ENCODE measurements at regions not wholly inside any gene's neighbourhood (a gene's known extent, or its start where the extent isn't known, plus 50 kb on each side); places are given as distances from the start of the nearest gene placed in this dataset.
"Not testable (repeated sequence)": the region's sequence is repeated elsewhere in the genome, so short reads cannot be mapped to it uniquely, and the experiment has no call there.

DNA sequence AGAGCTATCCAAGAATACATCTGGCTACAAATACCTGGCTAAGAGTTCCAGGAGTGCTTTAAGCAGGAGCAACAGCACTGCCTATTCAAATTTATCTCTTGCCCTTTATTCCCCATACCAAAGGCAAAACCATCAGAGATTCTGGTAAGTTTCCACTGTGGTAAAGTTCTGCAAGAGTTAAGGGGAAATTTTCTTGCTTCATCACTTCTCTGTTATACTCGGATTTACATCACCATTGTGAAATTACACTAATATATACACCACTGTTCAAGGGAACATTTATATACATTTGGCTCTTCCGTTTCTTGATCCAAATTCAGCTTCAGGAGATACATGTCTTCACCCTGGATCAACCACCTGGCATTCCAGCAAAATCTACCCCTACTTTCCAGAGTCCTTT, 70.8 kb upstream of the PTPN13 start:
- peaks cover 28% of the 10 kb centered on the region for H3K4me1 Mint-ChIP-seq (ENCODE audit: low read depth)
- H3K9me3 Mint-ChIP-seq: peaks cover 24% of the 10 kb centered on the region
- no peak overlapping the region for H3K27ac Mint-ChIP-seq
- H3K36me3 Mint-ChIP-seq (ENCODE audit: low read depth): no peaks in the 10 kb centered on the region
- no peaks in the 10 kb centered on the region for H3K27me3 Mint-ChIP-seq
- H3K4me3 Mint-ChIP-seq: no peak overlapping the region
- intact Hi-C loops (cut with micrococcal nuclease): no loop called here

DNA sequence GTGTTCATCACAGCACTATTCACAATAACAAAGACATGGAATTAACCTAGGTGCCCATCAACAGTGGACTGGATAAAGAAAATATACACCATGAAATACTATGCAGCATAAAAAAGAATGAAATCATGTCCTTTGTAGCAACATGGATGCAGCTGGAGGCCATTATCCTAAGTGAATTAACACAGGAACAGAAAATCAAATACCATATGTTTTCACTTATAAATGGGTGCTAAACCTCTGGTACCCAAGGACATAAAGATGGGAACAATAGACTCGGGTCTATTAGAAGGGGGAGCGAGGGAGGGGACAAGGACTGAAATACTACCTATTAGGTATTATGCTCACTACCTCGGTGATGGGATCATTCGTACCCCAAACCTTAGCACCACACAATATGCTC, 66.4 kb upstream of the PTPN13 start:
- H3K27me3 Mint-ChIP-seq; H3K36me3 Mint-ChIP-seq (ENCODE audit: low read depth); H3K27ac Mint-ChIP-seq; intact Hi-C loops (cut with micrococcal nuclease); H3K4me3 Mint-ChIP-seq: not testable (repeated sequence)
- H3K9me3 Mint-ChIP-seq: peaks cover 11% of the 10 kb centered on the region
- H3K4me1 Mint-ChIP-seq (ENCODE audit: low read depth): peaks cover 17% of the 10 kb centered on the region

DNA sequence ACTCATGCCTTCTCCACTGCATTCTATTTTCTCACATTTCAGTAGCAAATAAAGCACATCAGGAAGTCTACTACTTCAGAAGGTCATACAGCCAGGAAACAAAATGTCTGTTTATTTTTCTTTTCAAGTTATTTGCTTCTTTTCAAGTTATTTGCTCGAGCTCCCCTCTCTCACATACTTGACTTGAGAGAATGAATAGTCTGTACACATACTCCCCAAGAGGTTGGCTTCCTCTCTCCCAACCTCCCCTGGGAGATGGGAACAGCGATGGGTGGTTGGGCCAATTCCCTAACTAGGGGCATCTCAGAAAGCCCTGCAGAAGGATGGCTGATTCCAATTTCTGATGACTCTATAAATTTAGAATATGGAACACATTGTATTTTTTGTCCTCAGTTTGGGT, 64.7 kb upstream of the PTPN13 start:
- H3K9me3 Mint-ChIP-seq: no peaks in the 10 kb centered on the region
- no peak overlapping the region for H3K4me3 Mint-ChIP-seq
- H3K27ac Mint-ChIP-seq: no peak overlapping the region
- peaks cover 5% of the 10 kb centered on the region for H3K4me1 Mint-ChIP-seq (ENCODE audit: low read depth)
- peaks cover 1% of the 10 kb centered on the region for H3K27me3 Mint-ChIP-seq
- intact Hi-C loops (cut with micrococcal nuclease): no loop called here
- H3K36me3 Mint-ChIP-seq (ENCODE audit: low read depth): no peaks in the 10 kb centered on the region

DNA sequence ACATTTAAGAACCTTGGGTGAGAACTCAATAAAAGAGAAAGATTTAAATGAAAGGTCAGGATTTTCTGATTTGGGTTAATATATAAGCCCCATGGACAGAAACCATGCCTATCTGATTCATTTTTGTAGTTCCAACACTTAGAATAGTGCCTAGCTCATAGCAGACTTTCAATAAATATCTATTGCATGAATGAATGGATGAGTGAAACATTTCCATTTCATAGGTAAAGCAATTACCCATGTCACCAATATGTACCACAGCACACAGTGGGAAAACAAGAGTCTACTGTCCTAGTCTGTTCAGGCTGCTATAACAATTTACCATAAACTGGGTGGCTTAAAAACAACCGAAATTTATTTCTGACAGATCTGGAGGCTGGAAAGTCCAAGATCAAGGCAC, 63.9 kb upstream of the PTPN13 start:
- H3K36me3 Mint-ChIP-seq (ENCODE audit: low read depth): no peaks in the 10 kb centered on the region
- intact Hi-C loops (cut with micrococcal nuclease): no loop called here
- H3K4me3 Mint-ChIP-seq: no peak overlapping the region
- H3K27me3 Mint-ChIP-seq: peaks cover 1% of the 10 kb centered on the region
- no peaks in the 10 kb centered on the region for H3K9me3 Mint-ChIP-seq
- H3K27ac Mint-ChIP-seq: no peak overlapping the region
- H3K4me1 Mint-ChIP-seq (ENCODE audit: low read depth): peaks cover 5% of the 10 kb centered on the region

DNA sequence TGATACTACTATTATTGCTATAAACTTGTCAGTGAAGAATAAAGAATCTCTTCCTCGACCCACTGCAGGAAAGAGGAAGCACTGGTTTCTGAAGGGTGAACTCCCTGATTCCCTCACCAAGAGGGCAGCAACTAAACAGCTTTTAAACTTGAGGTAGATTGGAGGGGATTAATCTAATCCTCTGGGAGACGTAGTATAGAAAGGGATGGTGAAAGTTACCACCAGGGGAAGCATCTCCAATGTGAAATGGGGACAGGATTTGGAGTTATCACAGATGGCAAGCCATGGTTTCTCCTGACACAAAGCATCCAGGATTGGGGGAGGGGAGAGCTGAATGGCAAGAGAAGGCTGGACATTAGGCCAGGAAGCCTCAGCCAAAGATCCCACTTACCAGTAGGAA, 62.7 kb upstream of the PTPN13 start:
- peaks cover 5% of the 10 kb centered on the region for H3K4me1 Mint-ChIP-seq (ENCODE audit: low read depth)
- no peak overlapping the region for H3K27ac Mint-ChIP-seq
- no peaks in the 10 kb centered on the region for H3K9me3 Mint-ChIP-seq
- no peak overlapping the region for H3K4me3 Mint-ChIP-seq
- intact Hi-C loops (cut with micrococcal nuclease): no loop called here
- H3K27me3 Mint-ChIP-seq: peaks cover 1% of the 10 kb centered on the region
- no peaks in the 10 kb centered on the region for H3K36me3 Mint-ChIP-seq (ENCODE audit: low read depth)

DNA sequence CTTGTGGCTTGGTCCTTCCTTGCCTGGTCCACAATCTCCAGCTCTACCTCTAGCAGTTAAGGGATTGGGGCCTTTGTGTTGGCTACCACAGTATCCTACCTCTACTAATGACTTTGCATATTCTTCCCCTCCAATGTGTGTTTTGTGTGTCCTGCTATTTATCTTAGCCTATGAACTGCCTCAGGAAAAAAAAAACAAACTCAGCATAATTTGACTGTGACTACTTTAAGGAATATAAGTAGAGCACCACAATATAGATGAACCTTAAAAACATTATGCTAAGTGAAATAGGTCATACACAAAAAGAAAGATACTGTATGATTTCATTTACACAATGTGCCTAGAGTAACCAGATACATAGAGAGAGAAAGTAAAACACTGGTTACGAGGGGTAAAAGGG, 61.3 kb upstream of the PTPN13 start:
- no peak overlapping the region for H3K4me3 Mint-ChIP-seq
- H3K27me3 Mint-ChIP-seq: peaks cover 1% of the 10 kb centered on the region
- intact Hi-C loops (cut with micrococcal nuclease): no loop called here
- H3K4me1 Mint-ChIP-seq (ENCODE audit: low read depth): peaks cover 5% of the 10 kb centered on the region
- no peaks in the 10 kb centered on the region for H3K36me3 Mint-ChIP-seq (ENCODE audit: low read depth)
- no peak overlapping the region for H3K27ac Mint-ChIP-seq
- no peaks in the 10 kb centered on the region for H3K9me3 Mint-ChIP-seq

DNA sequence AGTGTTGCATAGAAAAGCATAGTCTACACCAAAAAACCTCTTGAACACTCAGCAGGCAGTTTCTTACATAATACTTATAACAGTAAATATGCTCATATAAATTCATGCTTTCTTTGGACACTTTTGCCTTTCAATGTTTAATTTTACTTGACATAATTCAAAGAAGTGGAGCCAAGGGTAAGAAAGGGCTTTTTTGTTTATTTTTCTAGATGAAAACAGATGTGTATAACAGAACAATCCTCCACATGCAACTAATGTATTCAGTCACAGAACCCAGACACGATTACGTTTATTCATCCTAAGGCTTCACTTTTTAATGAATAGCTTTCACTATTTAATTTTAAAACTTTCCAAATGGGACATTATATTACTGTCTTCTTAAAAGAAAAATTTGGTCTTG, 58.0 kb upstream of the PTPN13 start:
- intact Hi-C loops (cut with micrococcal nuclease): no loop called here
- H3K27me3 Mint-ChIP-seq: peaks cover 15% of the 10 kb centered on the region
- no peaks in the 10 kb centered on the region for H3K9me3 Mint-ChIP-seq

DNA sequence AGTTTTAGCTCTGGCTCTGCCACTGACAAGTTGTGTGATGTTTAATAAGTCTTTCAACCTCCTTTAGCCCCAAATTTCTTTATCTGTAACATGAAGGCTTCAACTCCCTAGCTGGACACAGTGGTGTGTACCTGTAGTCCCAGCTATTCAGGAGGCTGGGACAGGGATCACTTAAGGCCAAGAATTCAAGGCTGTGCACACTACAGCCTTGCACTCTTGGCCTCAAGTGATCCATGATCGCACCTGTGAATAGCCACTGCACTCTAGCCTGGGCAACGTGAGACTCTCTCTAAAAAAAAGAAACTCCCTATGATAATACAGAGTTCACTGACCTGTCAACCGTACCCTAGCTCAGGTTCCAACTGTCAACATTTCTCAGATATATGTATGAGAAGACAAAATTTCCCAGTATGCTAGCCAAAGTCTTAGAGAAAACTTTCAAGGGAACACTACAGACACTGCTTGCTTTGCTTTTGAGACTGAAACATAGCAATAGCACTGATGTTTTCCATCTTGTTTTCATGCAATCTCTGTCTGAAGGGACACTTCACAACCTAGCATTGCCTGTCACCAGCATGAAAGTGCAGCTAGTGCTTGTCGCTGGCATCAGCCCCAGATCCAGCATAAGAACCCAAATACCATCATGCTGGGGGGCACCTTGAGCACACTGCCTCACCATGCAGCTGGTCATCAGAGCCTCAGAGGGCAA, 51.6 kb upstream of the PTPN13 start:
- no peaks in the 10 kb centered on the region for H3K36me3 Mint-ChIP-seq (ENCODE audit: low read depth)
- peaks cover 17% of the 10 kb centered on the region for H3K4me1 Mint-ChIP-seq (ENCODE audit: low read depth)
- no peaks in the 10 kb centered on the region for H3K9me3 Mint-ChIP-seq
- H3K27me3 Mint-ChIP-seq: peaks cover 55% of the 10 kb centered on the region
- H3K4me3 Mint-ChIP-seq: no peak overlapping the region
- intact Hi-C loops (cut with micrococcal nuclease): no loop called here
- no peak overlapping the region for H3K27ac Mint-ChIP-seq

More for the DNA sequence above, 58.0 kb upstream of the PTPN13 start:
- Mint-ChIP-seq H3K27ac (no peak overlapping the region), H3K4me1 (ENCODE audit: low read depth) (peaks cover 5% of the 10 kb centered on the region), H3K36me3 (ENCODE audit: low read depth) (no peaks in the 10 kb centered on the region), H3K4me3 (no peak overlapping the region)

DNA sequence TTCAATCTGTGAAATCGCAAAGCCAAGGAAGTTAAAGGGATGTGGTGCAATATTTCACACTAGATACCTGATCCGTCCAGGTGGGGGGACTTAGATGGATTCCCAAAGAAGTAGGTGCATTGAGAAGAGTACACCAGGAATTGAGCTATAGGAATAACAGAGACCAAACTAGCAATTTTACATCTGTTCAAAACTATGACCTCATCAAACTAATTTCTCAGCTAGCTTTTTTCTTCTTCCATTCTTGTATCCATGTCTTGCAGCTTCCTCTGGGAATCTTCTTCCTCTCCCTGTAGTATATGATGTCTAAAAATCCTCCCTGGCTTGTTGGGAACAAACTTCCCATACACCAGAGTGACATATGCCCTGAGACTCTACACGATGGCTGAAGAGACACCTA, 51.0 kb upstream of the PTPN13 start:
- H3K27me3 Mint-ChIP-seq: peaks cover 61% of the 10 kb centered on the region
- no peaks in the 10 kb centered on the region for H3K36me3 Mint-ChIP-seq (ENCODE audit: low read depth)
- no peak overlapping the region for H3K4me3 Mint-ChIP-seq
- peaks cover 17% of the 10 kb centered on the region for H3K4me1 Mint-ChIP-seq (ENCODE audit: low read depth)
- peaks cover 6% of the 10 kb centered on the region for H3K9me3 Mint-ChIP-seq
- no peak overlapping the region for H3K27ac Mint-ChIP-seq
- intact Hi-C loops (cut with micrococcal nuclease): no loop called here

DNA sequence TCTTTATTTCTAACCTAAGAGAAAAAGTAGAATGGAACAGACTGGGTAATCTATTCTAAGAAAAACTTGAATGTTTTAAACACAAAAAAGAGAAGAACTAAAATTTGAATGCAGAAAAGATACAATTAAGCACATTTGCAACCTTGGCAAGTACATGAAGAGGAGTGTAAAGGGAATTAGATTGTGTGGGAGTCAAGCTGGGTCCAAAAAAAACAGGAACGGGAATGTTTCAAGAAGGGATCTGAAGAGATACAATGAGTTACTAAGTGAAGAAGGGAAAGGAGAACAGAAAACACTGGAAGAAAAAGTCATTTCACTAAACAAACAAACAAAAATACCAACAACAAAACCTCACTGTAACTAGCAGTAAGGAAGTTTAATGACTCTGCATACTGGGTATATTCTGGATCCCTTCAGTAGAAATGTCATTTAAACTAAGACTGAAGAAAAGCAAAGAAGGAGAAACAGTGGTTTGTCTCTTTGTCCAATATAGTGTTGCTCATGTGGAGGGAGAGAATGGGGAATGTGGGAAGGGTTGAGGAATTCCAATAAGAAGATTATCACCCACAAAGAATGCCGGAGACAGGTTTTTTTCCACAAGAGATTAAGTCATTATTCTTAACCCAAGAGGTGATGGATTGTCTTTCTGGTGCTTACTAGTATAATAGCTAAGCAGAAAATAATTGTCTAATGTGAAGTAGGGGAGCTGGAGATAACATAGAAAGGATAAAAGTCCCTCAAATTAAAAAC, 50.4 kb upstream of the PTPN13 start:
- intact Hi-C loops (cut with micrococcal nuclease): no loop called here
- no peak overlapping the region for H3K4me3 Mint-ChIP-seq
- no peak overlapping the region for H3K27ac Mint-ChIP-seq
- H3K9me3 Mint-ChIP-seq: peaks cover 7% of the 10 kb centered on the region
- H3K36me3 Mint-ChIP-seq (ENCODE audit: low read depth): no peaks in the 10 kb centered on the region
- H3K27me3 Mint-ChIP-seq: peaks cover 63% of the 10 kb centered on the region
- peaks cover 17% of the 10 kb centered on the region for H3K4me1 Mint-ChIP-seq (ENCODE audit: low read depth)

DNA sequence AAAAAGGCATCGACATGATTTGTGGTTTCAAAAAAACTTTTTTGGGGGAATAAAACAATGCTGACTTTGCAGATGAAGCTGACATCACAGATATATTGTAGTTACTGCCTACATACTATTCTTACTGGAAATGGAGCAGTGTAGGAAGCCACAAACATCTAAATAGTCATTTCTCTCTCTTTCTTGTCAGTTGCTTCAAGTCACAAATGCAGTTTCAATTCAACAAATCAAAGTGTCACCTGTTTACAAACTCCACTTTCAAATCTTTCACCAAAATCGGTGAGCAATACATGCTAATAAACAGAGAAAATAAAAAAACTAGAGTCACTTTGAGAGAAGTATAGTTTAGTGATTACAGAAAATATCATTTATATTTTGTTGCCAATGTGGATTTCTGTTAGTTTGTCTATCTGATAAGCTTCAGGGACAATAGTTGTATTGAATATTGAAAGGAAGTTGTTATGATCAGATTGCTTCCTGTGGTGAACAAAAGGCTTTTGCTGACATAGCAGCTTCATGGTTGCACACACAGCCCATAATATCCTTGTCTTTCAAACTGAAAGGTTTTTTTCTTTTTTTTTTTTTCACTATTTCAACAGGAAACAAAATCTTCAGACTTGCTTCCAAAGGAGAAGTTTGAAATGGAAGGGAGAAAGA, 49.7 kb upstream of the PTPN13 start:
- H3K4me3 Mint-ChIP-seq: no peak overlapping the region
- H3K9me3 Mint-ChIP-seq: peaks cover 7% of the 10 kb centered on the region
- intact Hi-C loops (cut with micrococcal nuclease): no loop called here
- H3K27ac Mint-ChIP-seq: no peak overlapping the region
- H3K4me1 Mint-ChIP-seq (ENCODE audit: low read depth): peaks cover 17% of the 10 kb centered on the region
- H3K27me3 Mint-ChIP-seq: peaks cover 61% of the 10 kb centered on the region
- no peaks in the 10 kb centered on the region for H3K36me3 Mint-ChIP-seq (ENCODE audit: low read depth)

Measured in dendritic cell treated with granulocyte-macrophage colony-stimulating factor and Interleukin-4, amounts not matched to agents 40 ng/mL and 50 ng/mL, for 4 days (primary cell).